ENCODE measurements at regions not wholly inside any gene's neighbourhood (a gene's known extent, or its start where the extent isn't known, plus 50 kb on each side); places are given as distances from the start of the nearest gene placed in this dataset.

- H3K9ac ChIP-seq (ENCODE audit: extremely low read depth, insufficient read length, low read length): no peak overlapping the region
- H2AFZ ChIP-seq (ENCODE audit: low read length): no peak overlapping the region
- H3K4me1 ChIP-seq (ENCODE audit: insufficient read depth, low read length): no peaks in the 10 kb centered on the region
- no peak overlapping the region for H3K27ac ChIP-seq (ENCODE audit: insufficient read length, low read depth, low read length)
- no peaks in the 10 kb centered on the region for H4K20me1 ChIP-seq (ENCODE audit: control insufficient read depth, insufficient read depth, insufficient read length)
- H3K9me3 ChIP-seq (ENCODE audit: control insufficient read depth, low read depth, low read length): no peaks in the 10 kb centered on the region
- no peak for DNase-seq
- Mint-ChIP-seq H3K9me3 (no peaks in the 10 kb centered on the region), H3K27ac (no peak overlapping the region), H3K4me3 (no peak overlapping the region), H3K4me1 (0 out of 4 replicates have a peak, but pooled peaks cover 0 to 2% of the 10 kb centered on the region in 2 experiments), H3K36me3 (ENCODE audit: insufficient read depth in 1 of 3, low read depth in 3 of 3) (no peaks in the 10 kb centered on the region), H3K27me3 (ENCODE audit: low read depth) (no peaks in the 10 kb centered on the region)
- no peak overlapping the region for H2BK5ac ChIP-seq (ENCODE audit: insufficient read length, low read length)
- no peak overlapping the region for H2BK12ac ChIP-seq (ENCODE audit: insufficient read length, low read depth, low read length)
- H3K14ac ChIP-seq (ENCODE audit: insufficient read depth, low read length): no peak overlapping the region
- WGBS (ENCODE audit: extremely low coverage, insufficient read length, low lambda C conversion rate): no CpG with 5 or more reads among the region's 1 CpG
- H4K8ac ChIP-seq (replicated peaks; ENCODE audit: insufficient read length, low read depth, low read length): no peak overlapping the region
- H3T11ph ChIP-seq (ENCODE audit: low read length): no peak overlapping the region
- H4K91ac ChIP-seq (ENCODE audit: insufficient read length, low read depth, low read length): no peak overlapping the region
- no peak for TF ChIP-seq CTCF (conservative IDR thresholded peaks at IDR 0.05)
- no peaks in the 10 kb centered on the region for H3K79me1 ChIP-seq (ENCODE audit: insufficient read depth, low read depth, low read length, poor library complexity, severe bottlenecking)
- no peak overlapping the region for H3K56ac ChIP-seq (ENCODE audit: insufficient read length, low read depth, low read length)
- H3K4ac ChIP-seq (ENCODE audit: low read depth, low read length): no peak overlapping the region
- no peak overlapping the region for H2BK20ac ChIP-seq (ENCODE audit: low read depth, low read length, poor library complexity, severe bottlenecking)
- H2AK5ac ChIP-seq (ENCODE audit: insufficient read length, low read length): no peak overlapping the region
- H2BK120ac ChIP-seq (ENCODE audit: low read depth, low read length, poor library complexity, severe bottlenecking): no peak overlapping the region
- no peak overlapping the region for H3K18ac ChIP-seq (ENCODE audit: insufficient read length, low read depth, low read length)
- no peaks in the 10 kb centered on the region for H3K27me3 ChIP-seq (ENCODE audit: insufficient read depth, low read length)
- no peak overlapping the region for H4K5ac ChIP-seq (ENCODE audit: insufficient read length, low read depth, low read length)
- no peak overlapping the region for H3K4me2 ChIP-seq (ENCODE audit: insufficient read depth, insufficient read length, low read length)
- no peak overlapping the region for H3K23ac ChIP-seq (ENCODE audit: insufficient read length, low read depth, low read length)
- H3K23me2 ChIP-seq (ENCODE audit: insufficient read length, low read depth, low read length, poor library complexity, severe bottlenecking): no peaks in the 10 kb centered on the region
- no peaks in the 10 kb centered on the region for H3K79me2 ChIP-seq (ENCODE audit: insufficient read depth, low read length)
- H2BK15ac ChIP-seq (ENCODE audit: low read depth, low read length): no peak overlapping the region
Observed at GRCh38 chr1:168640182-168640581, 63.8 kb downstream of the XCL1 start.
